ENCODE measurements at regions not wholly inside any gene's neighbourhood (a gene's known extent, or its start where the extent isn't known, plus 50 kb on each side); places are given as distances from the start of the nearest gene placed in this dataset.
"Not testable (repeated sequence)": the region's sequence is repeated elsewhere in the genome, so short reads cannot be mapped to it uniquely, and the experiment has no call there.

DNA sequence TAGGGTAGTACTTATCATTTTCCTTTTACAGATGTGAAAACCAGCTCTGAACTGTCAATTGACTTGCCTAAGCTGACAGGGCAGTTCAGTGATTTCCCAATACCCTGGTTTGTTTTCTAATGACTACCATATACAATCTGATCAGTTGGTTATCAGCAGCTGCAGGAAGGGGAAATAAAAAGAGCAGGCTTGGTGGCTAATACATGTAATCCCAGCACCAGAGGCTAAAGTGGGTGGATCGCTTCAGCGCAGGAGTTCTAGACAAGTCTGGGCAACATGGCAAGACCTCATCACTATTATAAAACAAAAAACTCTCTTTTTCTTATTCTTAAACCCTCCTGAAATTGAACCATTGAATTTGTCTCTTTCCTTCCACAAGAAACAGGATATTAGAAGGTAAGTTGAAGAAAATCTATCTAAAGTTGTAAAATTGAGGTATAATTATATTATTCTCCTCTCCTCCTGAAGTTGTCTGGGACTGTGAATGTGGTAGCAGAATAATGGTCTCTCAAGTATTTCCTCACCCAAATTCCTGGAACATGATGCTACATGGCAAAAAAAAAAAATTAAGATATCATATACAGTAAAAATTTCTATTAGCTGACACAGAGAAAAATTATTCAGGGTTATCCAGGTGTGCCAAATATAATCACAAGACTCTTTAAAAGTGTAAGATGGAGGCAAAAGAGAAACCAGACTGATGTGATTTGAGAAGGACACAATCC lies 1441.6 kb downstream of the SUCLG1 start:
- in situ Hi-C loops (cut with MboI; ENCODE audit: low pct_unique_long_range_greater_than_20kb, low sequenced_read_pairs): no loop called here
- DNase-seq: no peak

DNA sequence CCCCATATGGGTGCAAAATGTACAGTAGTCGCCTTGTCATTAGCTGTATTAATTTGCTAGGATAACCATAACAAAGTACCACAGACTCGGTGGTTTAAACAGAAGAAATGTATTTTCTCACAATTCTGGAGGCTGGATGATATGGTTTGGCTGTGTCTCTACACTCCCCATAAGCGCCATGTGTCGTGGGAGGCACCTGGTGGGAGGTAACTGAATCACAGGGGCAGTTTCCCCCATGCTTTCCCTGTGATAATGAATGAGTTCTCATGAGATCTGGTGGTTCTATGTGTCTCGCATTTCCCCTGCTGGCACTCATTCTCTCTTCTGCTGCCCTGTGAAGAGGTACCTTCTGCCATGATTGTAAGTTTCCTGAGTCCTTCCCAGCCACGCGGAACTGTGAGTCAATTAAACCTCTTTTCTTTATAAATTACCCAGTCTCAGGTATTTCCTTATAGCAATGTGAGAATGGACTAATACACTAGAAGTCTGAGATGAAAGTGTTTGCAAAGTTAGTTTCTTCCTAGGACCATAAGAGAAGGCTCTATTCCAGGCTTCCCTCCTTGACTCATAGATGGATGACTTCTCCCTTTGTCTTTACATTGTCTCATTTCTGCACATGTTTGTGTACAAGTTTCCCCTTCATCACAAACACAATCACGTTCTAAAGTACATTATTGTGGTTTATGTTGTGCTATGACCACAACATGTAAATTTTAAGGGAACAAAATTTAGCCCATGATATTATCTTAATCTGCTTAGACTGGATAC lies 1442.6 kb downstream of the SUCLG1 start:
- DNase-seq: no peak
- in situ Hi-C loops (cut with MboI; ENCODE audit: low pct_unique_long_range_greater_than_20kb, low sequenced_read_pairs): no loop called here

DNA sequence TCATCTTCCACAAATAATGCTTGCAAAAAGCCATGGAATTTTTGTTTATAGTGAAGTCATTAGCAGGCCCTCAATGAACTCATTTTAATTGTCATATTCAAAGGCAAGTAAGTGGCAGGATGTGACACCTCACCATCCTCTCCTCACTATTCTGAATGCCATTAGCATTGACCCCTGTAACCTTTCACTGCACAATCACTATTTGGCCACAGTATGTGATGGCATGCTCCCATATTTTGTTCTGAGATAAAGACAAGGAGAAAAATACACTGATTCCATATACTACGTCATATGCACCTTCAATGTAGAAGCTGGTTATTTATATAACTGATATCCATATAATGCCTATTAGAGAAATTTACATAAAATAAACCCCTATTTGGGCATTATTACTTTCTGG lies 1443.2 kb downstream of the SUCLG1 start:
- in situ Hi-C loops (cut with MboI; ENCODE audit: low pct_unique_long_range_greater_than_20kb, low sequenced_read_pairs): no loop called here
- no peak for DNase-seq

- in situ Hi-C loops (cut with MboI; ENCODE audit: low pct_unique_long_range_greater_than_20kb, low sequenced_read_pairs): no loop called here
- DNase-seq: no peak
Observed at GRCh38 chr2:83015035-83015715, 1443.9 kb downstream of the SUCLG1 start.

- in situ Hi-C loops (cut with MboI; ENCODE audit: low pct_unique_long_range_greater_than_20kb, low sequenced_read_pairs): no loop called here
- no peak for DNase-seq
Observed at GRCh38 chr2:83014462-83014861, 1444.6 kb downstream of the SUCLG1 start.

GRCh38 chr2:83006961-83007360 lies 1452.1 kb downstream of the SUCLG1 start:
- in situ Hi-C loops (cut with MboI; ENCODE audit: low pct_unique_long_range_greater_than_20kb, low sequenced_read_pairs): no loop called here

DNA sequence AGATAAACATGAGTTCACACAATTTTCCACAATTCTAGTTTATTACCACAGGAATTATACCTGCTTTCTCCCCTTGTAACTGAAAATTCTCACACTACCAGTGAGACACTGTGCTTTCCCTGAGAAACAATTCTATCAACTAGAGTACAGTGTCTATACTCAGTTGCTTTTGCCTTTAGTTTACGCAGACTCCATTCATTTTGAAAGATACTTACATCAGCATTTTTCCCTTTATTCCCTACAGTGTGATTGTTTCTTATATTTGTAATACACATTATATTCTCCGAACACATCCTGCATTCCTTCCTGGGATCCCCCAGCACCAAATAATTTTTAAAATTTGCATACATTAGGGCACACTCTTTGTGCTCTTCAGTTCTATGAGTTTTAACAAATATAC lies 1455.5 kb downstream of the SUCLG1 start:
- no peak for DNase-seq
- in situ Hi-C loops (cut with MboI; ENCODE audit: low pct_unique_long_range_greater_than_20kb, low sequenced_read_pairs): no loop called here

More at GRCh38 chr2:83006961-83007360, 1452.1 kb downstream of the SUCLG1 start:
- DNase-seq: no peak

DNA sequence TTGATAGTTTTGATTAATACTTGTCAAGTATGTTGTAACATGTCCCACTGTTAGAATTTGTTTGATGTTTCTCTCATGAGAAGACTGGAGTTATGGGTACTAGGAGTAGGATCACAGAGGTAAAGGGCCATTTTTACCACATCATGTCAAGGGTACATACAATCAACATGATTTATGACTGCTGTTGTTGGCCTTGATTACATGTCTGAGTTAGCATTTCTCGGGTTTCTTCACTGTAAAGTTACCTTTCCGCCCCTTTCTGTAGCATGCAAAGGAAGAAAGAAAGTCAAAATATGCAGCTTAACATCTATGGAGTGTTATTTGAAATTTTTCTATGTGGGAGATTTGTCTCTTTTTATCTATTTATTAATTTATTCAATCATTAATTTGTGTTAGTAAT lies 1456.4 kb downstream of the SUCLG1 start:
- DNase-seq: no peak
- in situ Hi-C loops (cut with MboI; ENCODE audit: low pct_unique_long_range_greater_than_20kb, low sequenced_read_pairs): no loop called here

GRCh38 chr2:82998781-82999180 lies 1460.3 kb downstream of the SUCLG1 start:
- DNase-seq: peak; percentile 20
- in situ Hi-C loops (cut with MboI; ENCODE audit: low pct_unique_long_range_greater_than_20kb, low sequenced_read_pairs): no loop called here

DNA sequence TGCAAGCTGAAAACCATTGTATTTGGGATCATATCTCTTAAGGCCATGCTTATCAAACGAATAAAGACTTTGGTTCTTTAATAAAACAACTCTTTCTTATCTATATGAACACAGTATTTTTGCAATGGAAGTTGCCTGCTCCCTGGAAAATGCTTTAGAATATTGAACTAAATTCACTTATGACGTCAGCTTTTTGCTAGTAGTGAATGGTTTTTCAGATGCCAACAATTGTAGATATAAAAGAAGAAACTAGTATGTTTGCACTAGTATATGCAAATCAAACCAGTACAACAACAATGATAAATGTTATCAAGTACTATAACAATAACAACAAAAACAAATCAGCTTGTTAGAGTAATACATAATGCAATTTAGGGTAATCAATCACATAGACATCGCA lies 1462.9 kb downstream of the SUCLG1 start:
- in situ Hi-C loops (cut with MboI; ENCODE audit: low pct_unique_long_range_greater_than_20kb, low sequenced_read_pairs): no loop called here
- DNase-seq: no peak

DNA sequence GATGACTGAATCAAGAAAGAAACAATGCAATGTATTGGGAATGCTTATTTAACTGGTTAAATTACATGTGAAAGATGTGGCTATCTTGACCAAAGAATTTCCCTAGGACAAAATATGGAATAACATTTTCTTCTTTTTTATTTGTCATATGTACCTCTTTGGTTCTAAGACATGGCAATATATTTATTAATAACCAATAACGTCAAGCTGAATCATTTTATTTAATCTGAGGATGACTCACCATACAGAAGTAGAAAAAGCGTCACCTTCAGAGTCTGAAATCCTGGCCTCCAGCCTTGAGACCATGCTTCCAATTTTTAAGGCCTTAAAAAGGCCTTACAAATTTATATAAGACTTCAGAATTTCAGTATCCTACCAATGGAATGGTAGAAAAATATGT lies 1464.9 kb downstream of the SUCLG1 start:
- DNase-seq: no peak
- in situ Hi-C loops (cut with MboI; ENCODE audit: low pct_unique_long_range_greater_than_20kb, low sequenced_read_pairs): no loop called here

DNA sequence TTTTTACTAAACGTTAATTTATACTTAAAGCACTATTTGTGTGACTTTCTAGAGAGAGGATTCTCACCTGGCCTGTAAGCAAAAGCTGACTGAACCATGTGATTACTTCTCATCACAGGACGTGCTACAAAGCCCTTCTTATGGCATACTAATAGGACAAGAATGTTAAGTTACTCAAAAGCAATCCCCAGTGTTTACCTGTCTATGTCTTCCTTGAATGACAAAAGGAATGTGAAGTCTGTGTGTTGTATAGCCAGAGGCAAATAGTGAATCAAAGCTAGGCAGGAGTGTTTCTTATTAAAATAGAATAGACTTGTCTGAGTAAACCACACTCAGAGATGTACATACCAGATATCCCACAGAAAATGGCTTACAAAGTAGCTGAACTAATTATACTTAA lies 1465.5 kb downstream of the SUCLG1 start:
- in situ Hi-C loops (cut with MboI; ENCODE audit: low pct_unique_long_range_greater_than_20kb, low sequenced_read_pairs): no loop called here
- no peak for DNase-seq

- in situ Hi-C loops (cut with MboI; ENCODE audit: low pct_unique_long_range_greater_than_20kb, low sequenced_read_pairs): no loop called here
- DNase-seq: no peak
Observed at GRCh38 chr2:82992968-82993367, 1466.1 kb downstream of the SUCLG1 start.

GRCh38 chr2:82987706-82988105 lies 1471.4 kb downstream of the SUCLG1 start:
- in situ Hi-C loops (cut with MboI; ENCODE audit: low pct_unique_long_range_greater_than_20kb, low sequenced_read_pairs); DNase-seq: not testable (repeated sequence)

DNA sequence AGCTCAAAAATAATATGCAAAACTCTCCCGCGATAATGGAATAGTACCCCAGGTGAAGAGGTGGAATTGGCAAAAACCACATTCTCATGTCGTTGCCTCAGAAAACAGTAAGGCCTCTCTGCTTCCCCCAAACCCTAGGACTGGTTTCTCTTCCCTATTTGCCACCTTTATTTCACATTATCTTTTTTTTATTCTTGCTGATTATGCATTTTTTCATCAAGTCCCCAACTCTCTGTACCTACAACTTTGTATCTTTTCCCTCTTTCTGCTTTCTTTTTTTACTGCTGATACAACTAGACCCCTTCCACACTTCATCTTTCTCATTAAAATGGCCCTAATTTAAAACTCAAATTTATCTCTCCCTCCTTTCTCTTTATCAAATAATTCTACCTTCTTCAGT lies 1472.2 kb downstream of the SUCLG1 start:
- DNase-seq: no peak
- in situ Hi-C loops (cut with MboI; ENCODE audit: low pct_unique_long_range_greater_than_20kb, low sequenced_read_pairs): no loop called here

GRCh38 chr2:82985572-82986197 lies 1473.4 kb downstream of the SUCLG1 start:
- in situ Hi-C loops (cut with MboI; ENCODE audit: low pct_unique_long_range_greater_than_20kb, low sequenced_read_pairs): no loop called here

DNA sequence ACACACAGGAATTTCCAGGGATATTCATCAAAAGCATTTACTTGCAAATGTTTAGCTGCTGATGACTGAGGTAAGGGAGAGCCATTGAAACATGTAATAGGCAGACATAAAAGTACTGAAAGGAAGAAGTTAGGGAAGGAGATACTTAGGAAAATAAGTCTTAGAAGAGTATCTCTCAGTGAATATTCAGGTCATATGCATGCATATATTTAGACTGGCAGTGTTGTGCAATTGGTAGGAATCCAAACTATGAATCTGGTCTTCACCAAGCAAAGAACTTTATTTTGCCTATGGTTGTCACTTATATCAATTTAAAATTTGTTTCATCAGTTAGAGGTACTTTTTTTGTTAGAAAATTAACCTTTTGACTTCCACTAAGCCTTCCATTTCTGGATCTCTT lies 1490.7 kb downstream of the SUCLG1 start:
- in situ Hi-C loops (cut with MboI; ENCODE audit: low pct_unique_long_range_greater_than_20kb, low sequenced_read_pairs): no loop called here
- no peak for DNase-seq

More at GRCh38 chr2:82985572-82986197, 1473.4 kb downstream of the SUCLG1 start:
- no peak for DNase-seq

DNA sequence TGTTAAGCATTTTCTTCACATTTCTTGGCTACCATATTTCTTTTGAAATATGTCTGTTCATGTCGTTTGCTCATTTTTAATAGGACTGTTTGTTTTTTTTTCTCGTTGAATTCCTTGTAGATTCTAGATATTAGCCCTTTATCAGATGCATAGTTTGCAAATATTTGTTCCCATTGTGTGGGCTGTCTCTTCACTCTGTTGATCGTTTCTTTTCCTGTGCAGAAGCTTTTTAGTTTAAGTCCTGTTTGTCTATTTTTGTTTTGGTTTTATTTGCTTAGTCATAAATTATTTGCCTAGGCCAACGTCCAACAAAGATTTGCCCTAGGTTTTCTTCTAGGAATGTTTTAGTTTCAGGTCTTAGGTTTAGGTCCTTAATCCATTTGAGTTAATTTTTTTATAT lies 1494.7 kb downstream of the SUCLG1 start:
- in situ Hi-C loops (cut with MboI; ENCODE audit: low pct_unique_long_range_greater_than_20kb, low sequenced_read_pairs): no loop called here

DNA sequence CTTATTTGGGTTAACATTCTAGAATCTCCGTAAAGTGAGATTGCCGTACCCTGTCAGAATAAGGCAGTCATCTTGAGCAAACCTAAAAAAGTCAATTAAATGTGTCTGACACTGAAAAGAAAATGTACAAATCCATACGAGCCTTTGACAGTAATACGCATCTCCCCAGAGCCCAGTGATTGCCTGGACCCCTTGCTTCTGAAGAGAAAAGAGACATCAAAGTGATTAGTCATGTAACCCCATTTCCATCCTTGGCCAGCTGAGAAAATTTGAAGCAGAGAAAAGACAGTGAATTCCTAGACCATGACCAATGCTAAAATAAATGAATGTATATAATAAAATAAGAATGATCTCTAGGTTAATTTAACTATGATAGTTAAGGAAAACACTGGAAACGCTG lies 1499.4 kb downstream of the SUCLG1 start:
- no peak for DNase-seq
- in situ Hi-C loops (cut with MboI; ENCODE audit: low pct_unique_long_range_greater_than_20kb, low sequenced_read_pairs): no loop called here

More for the DNA sequence above, 1494.7 kb downstream of the SUCLG1 start:
- DNase-seq: no peak

GRCh38 chr2:82954868-82955267 lies 1504.2 kb downstream of the SUCLG1 start:
- in situ Hi-C loops (cut with MboI; ENCODE audit: low pct_unique_long_range_greater_than_20kb, low sequenced_read_pairs): no loop called here
- DNase-seq: no peak
